ENCODE measurements at regions not wholly inside any gene's neighbourhood (a gene's known extent, or its start where the extent isn't known, plus 50 kb on each side); places are given as distances from the start of the nearest gene placed in this dataset.

- ATAC-seq: no peak
- BruUV-seq (replicated peaks): no TSS peak
- Histone ChIP-seq H3K27me3 (replicated peaks in 1 of 2; ENCODE audit: control insufficient read depth in 2 of 2, insufficient read depth in 2 of 2, low read length in 1 of 2) (no peaks in the 10 kb centered on the region), H4K20me1 (ENCODE audit: control insufficient read depth, insufficient read depth) (no peaks in the 10 kb centered on the region), H3K79me2 (ENCODE audit: control insufficient read depth, insufficient read depth, low read length) (no peaks in the 10 kb centered on the region), H2AFZ (ENCODE audit: control insufficient read depth, low read depth, low read length) (no peak overlapping the region), H3K9ac (ENCODE audit: control insufficient read depth, insufficient read depth, low read length) (no peak overlapping the region), H3K27ac (ENCODE audit: control insufficient read depth, insufficient read depth) (no peak overlapping the region), H3K36me3 (ENCODE audit: control insufficient read depth in 2 of 2, insufficient read depth in 2 of 2, low read length in 1 of 2) (no peaks in the 10 kb centered on the region), H3K4me1 (ENCODE audit: control insufficient read depth, insufficient read depth, low read length) (peaks cover 8% of the 10 kb centered on the region), H3K4me2 (ENCODE audit: control insufficient read depth, insufficient read depth) (no peak overlapping the region), H3K4me3 (no peak overlapping the region), H3K9me3 (replicated peaks; ENCODE audit: control insufficient read depth, insufficient read depth, low read length) (no peaks in the 10 kb centered on the region)
- POLR2A ChIA-PET: no interaction called here
- CTCF ChIA-PET: no interaction called here
- no peak for TF ChIP-seq RB1 (IDR thresholded peaks at IDR 0.05; ENCODE audit: borderline replicate concordance)
- no peak for TF ChIP-seq CHD2 (IDR thresholded peaks at IDR 0.05; ENCODE audit: borderline replicate concordance, low read depth, low read length)
- TF ChIP-seq ZSCAN29 (IDR thresholded peaks at IDR 0.05): no peak
- TF ChIP-seq, protein P1, sequence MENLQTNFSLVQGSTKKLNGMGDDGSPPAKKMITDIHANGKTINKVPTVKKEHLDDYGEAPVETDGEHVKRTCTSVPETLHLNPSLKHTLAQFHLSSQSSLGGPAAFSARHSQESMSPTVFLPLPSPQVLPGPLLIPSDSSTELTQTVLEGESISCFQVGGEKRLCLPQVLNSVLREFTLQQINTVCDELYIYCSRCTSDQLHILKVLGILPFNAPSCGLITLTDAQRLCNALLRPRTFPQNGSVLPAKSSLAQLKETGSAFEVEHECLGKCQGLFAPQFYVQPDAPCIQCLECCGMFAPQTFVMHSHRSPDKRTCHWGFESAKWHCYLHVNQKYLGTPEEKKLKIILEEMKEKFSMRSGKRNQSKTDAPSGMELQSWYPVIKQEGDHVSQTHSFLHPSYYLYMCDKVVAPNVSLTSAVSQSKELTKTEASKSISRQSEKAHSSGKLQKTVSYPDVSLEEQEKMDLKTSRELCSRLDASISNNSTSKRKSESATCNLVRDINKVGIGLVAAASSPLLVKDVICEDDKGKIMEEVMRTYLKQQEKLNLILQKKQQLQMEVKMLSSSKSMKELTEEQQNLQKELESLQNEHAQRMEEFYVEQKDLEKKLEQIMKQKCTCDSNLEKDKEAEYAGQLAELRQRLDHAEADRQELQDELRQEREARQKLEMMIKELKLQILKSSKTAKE (IDR thresholded peaks at IDR 0.05; ENCODE audit: low read depth, poor library complexity, severe bottlenecking): no peak
- no peak for TF ChIP-seq BCL11A (IDR thresholded peaks at IDR 0.05; ENCODE audit: low read depth, low read length)
- TF ChIP-seq RCOR1 (conservative IDR thresholded peaks at IDR 0.05; ENCODE audit: low read depth, low read length): no peak
- TF ChIP-seq SIX5 (IDR thresholded peaks at IDR 0.05; ENCODE audit: low read depth, low read length, severe bottlenecking): no peak
- TF ChIP-seq, protein P2, sequence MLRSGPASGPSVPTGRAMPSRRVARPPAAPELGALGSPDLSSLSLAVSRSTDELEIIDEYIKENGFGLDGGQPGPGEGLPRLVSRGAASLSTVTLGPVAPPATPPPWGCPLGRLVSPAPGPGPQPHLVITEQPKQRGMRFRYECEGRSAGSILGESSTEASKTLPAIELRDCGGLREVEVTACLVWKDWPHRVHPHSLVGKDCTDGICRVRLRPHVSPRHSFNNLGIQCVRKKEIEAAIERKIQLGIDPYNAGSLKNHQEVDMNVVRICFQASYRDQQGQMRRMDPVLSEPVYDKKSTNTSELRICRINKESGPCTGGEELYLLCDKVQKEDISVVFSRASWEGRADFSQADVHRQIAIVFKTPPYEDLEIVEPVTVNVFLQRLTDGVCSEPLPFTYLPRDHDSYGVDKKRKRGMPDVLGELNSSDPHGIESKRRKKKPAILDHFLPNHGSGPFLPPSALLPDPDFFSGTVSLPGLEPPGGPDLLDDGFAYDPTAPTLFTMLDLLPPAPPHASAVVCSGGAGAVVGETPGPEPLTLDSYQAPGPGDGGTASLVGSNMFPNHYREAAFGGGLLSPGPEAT (IDR thresholded peaks at IDR 0.05; ENCODE audit: low read depth): no peak
- FAIRE-seq: no peak
- 26% methylated on average over 3 of the region's 3 CpGs for WGBS (ENCODE audit: insufficient coverage, insufficient replicate concordance, low lambda C conversion rate, missing lambda C conversion rate)
- DNase-seq (ENCODE audit: low read depth, low spot score): no peak
- RAD21 ChIA-PET (ENCODE audit: unreplicated experiment): no interaction called here
- intact Hi-C loops (cut with micrococcal nuclease; ENCODE audit: unreplicated experiment): no loop called here
- SMC1A ChIA-PET (ENCODE audit: uncharacterized antibody, unreplicated experiment): no interaction called here
- in situ Hi-C loops (cut with MboI): no loop called here
Measured at GRCh38 chr1:106910798-106911197, 145.7 kb upstream of the PRMT6 start.

Measured in GM12878 (cell line).